Activated CD8-positive, alpha-beta T cell treated with anti-CD3 and anti-CD28 coated beads, Interleukin-2, amount 10 ng/mL, durations not matched to agents 7 days and 5 days (primary cell): ENCODE measurements at regions not wholly inside any gene's neighbourhood (a gene's known extent, or its start where the extent isn't known, plus 50 kb on each side); places are given as distances from the start of the nearest gene placed in this dataset.

Source experiments
- ATAC-seq: fragments of 150-1000 bp; cut with Tn5 transposase; one replicate; pipeline ENCODE4 v1.10.0; 2021; ENCODE audit warnings: moderate library complexity
- CTCF ChIA-PET: fragments of 350-600 bp; sonication (Branson Sonifier 250); formaldehyde crosslinking; loops from one replicate; lab custom pipeline; 2021; ENCODE audit warnings: antibody characterized with exemption; lab: Charles Lee
- POLR2A ChIA-PET: fragments of 350-600 bp; sonication (Branson Sonifier 250); formaldehyde crosslinking; loops from one replicate; lab custom pipeline; 2021; ENCODE audit warnings: antibody characterized with exemption; lab: Charles Lee
- DNase-seq: peaks from one replicate; pipeline ENCODE4 v3.0.0-alpha.2; 2020
- H3K27ac Mint-ChIP-seq: one replicate; pipeline ENCODE4 v1.8.0; 2021; ENCODE audit warnings: mild to moderate bottlenecking, mixed read lengths
- H3K27me3 Mint-ChIP-seq: one replicate; pipeline ENCODE4 v1.8.0; 2021; ENCODE audit warnings: low read depth, mixed read lengths
- H3K36me3 Mint-ChIP-seq: one replicate; pipeline ENCODE4 v1.8.0; 2021; ENCODE audit warnings: low read depth, mixed read lengths
- H3K4me1 Mint-ChIP-seq: one replicate; pipeline ENCODE4 v1.8.0; 2021; ENCODE audit warnings: low read depth, mixed read lengths
- H3K4me3 Mint-ChIP-seq: one replicate; pipeline ENCODE4 v1.8.0; 2021; ENCODE audit warnings: mild to moderate bottlenecking, mixed read lengths
- H3K9me3 Mint-ChIP-seq: one replicate; pipeline ENCODE4 v1.8.0; 2022; ENCODE audit warnings: mixed read lengths; ENCODE audit not compliant: insufficient read depth

DNA sequence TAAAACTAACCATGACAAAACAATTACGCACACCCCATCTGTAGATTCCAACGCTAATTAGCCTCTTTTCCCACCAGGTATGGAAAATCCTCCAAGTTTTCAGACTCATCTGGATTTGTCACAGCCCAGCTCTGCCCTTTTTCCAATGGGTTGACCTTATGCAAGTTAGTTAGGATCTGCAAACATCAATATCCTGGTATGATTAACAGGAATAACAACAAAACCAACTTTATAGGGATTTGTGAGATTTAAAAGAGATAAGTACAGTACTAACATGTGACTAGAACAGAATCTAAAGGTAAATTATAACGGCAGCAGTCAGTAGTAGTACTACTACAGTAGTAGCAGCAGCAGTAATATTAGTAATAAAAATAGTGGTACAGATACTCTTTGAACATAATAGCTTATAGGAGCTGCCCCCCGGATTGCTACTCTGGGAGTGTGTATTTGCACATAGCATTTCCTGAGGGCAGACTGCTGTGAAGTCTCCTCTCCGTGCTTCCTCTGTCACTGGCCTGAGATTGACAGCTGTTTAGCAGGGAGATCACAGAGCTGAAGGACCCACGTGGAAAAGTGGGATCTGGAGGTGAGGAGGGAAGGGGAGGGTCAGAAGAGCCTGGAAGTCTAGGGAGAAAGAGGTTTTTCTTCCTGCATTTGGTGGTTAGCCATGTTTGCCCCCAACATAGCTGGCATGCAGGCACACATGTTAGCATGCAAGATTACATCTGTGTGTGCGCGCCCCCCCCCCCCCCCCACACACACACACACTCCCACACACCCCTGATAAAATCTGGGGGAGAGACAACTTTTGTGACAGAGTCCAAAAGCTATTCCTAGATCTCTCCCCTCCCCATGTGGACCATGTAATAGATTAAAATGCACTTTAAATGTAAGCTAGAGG, 73.3 kb upstream of the FAM171A1 start:
- CTCF ChIA-PET = interaction anchor here (0.6 to 2.1 kb wide), 2 partner anchors 11 to 336 kb away, joined by 3 to 11 read pairs; no protein-coding TSS in a partner anchor
- H3K27me3 Mint-ChIP-seq = peaks cover 15% of the 10 kb centered on the region
- H3K4me1 Mint-ChIP-seq = no peaks in the 10 kb centered on the region
- H3K36me3 Mint-ChIP-seq = no peaks in the 10 kb centered on the region
- POLR2A ChIA-PET = no interaction called here
- H3K9me3 Mint-ChIP-seq = no peaks in the 10 kb centered on the region
- H3K4me3 Mint-ChIP-seq = no peak overlapping the region
- DNase-seq (no peak), ATAC-seq (no peak)
- H3K27ac Mint-ChIP-seq = no peak overlapping the region

DNA sequence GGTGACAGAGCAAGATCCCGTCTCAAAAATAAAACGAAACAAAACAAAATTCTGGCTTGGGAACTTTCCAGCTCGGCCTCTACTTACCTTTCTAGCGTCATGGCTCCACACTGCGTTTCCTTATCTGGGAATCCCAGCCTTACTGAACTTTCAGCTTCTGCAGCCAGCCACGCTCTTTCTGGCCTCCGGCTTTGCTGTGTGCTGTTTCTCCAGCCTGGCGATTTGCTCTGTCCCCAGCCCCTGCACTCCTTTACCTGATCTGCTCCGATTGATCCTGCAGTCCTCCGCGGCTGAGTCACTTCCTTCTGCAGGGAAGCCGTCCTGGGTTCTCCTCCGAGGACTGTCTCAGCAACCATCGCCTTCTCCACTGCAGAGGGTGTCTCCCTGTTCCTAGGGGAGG, 71.0 kb upstream of the FAM171A1 start:
- no peak overlapping the region for H3K27ac Mint-ChIP-seq
- no peaks in the 10 kb centered on the region for H3K36me3 Mint-ChIP-seq
- ATAC-seq (no peak), DNase-seq (no peak)
- H3K4me1 Mint-ChIP-seq = no peaks in the 10 kb centered on the region
- H3K27me3 Mint-ChIP-seq = peaks cover 20% of the 10 kb centered on the region
- no peak overlapping the region for H3K4me3 Mint-ChIP-seq
- POLR2A ChIA-PET = no interaction called here
- CTCF ChIA-PET = no interaction called here
- H3K9me3 Mint-ChIP-seq = no peaks in the 10 kb centered on the region

GRCh38 chr10:15440204-15440711, 69.2 kb upstream of the FAM171A1 start:
- H3K27ac Mint-ChIP-seq = no peak overlapping the region
- no peak for DNase-seq
- H3K36me3 Mint-ChIP-seq = no peaks in the 10 kb centered on the region
- no peaks in the 10 kb centered on the region for H3K9me3 Mint-ChIP-seq
- ChIA-PET CTCF (no interaction called here), POLR2A (no interaction called here)
- no peaks in the 10 kb centered on the region for H3K4me1 Mint-ChIP-seq
- H3K4me3 Mint-ChIP-seq = no peak overlapping the region
- no peak for ATAC-seq
- H3K27me3 Mint-ChIP-seq = peaks cover 20% of the 10 kb centered on the region

- H3K9me3 Mint-ChIP-seq = no peaks in the 10 kb centered on the region
- no peak overlapping the region for H3K27ac Mint-ChIP-seq
- no peaks in the 10 kb centered on the region for H3K36me3 Mint-ChIP-seq
- no peaks in the 10 kb centered on the region for H3K4me1 Mint-ChIP-seq
- POLR2A ChIA-PET = no interaction called here
- no peak for ATAC-seq
- DNase-seq = no peak
- no peak overlapping the region for H3K4me3 Mint-ChIP-seq
- CTCF ChIA-PET = interaction anchor here (0.9 kb wide), 1 partner anchor 20 kb away, joined by 4 read pairs; no protein-coding TSS in a partner anchor
- H3K27me3 Mint-ChIP-seq = peaks cover 20% of the 10 kb centered on the region
Measured at GRCh38 chr10:15439341-15439842, 68.3 kb upstream of the FAM171A1 start.

GRCh38 chr10:15436696-15437095, 65.6 kb upstream of the FAM171A1 start:
- DNase-seq (no peak), ATAC-seq (no peak)
- ChIA-PET CTCF (no interaction called here), POLR2A (no interaction called here)
- no peak overlapping the region for H3K27ac Mint-ChIP-seq
- peaks cover 15% of the 10 kb centered on the region for H3K27me3 Mint-ChIP-seq
- H3K4me3 Mint-ChIP-seq = no peak overlapping the region
- H3K9me3 Mint-ChIP-seq = no peaks in the 10 kb centered on the region
- no peaks in the 10 kb centered on the region for H3K36me3 Mint-ChIP-seq
- H3K4me1 Mint-ChIP-seq = peaks cover 1% of the 10 kb centered on the region

GRCh38 chr10:15433850-15434537, 62.9 kb upstream of the FAM171A1 start:
- CTCF ChIA-PET = interaction anchor here (0.6 to 1.4 kb wide), 7 partner anchors 9 to 382 kb away, joined by 3 to 11 read pairs (median 3); no protein-coding TSS in a partner anchor
- DNase-seq = peak; percentile 63
- H3K9me3 Mint-ChIP-seq = no peaks in the 10 kb centered on the region
- H3K27ac Mint-ChIP-seq = no peak overlapping the region
- POLR2A ChIA-PET = interaction anchor here (0.6 kb wide), 1 partner anchor 461 kb away, joined by 6 read pairs; no protein-coding TSS in a partner anchor
- peak; percentile 80 for ATAC-seq
- peak overlapping the region; percentile 56 for H3K4me3 Mint-ChIP-seq
- peaks cover 1% of the 10 kb centered on the region for H3K4me1 Mint-ChIP-seq
- H3K27me3 Mint-ChIP-seq = peaks cover 2% of the 10 kb centered on the region
- no peaks in the 10 kb centered on the region for H3K36me3 Mint-ChIP-seq

GRCh38 chr10:15432266-15432665, 61.2 kb upstream of the FAM171A1 start:
- no peaks in the 10 kb centered on the region for H3K36me3 Mint-ChIP-seq
- ChIA-PET CTCF (no interaction called here), POLR2A (no interaction called here)
- DNase-seq (no peak), ATAC-seq (no peak)
- H3K27me3 Mint-ChIP-seq = no peaks in the 10 kb centered on the region
- H3K4me1 Mint-ChIP-seq = peaks cover 1% of the 10 kb centered on the region
- H3K4me3 Mint-ChIP-seq = no peak overlapping the region
- H3K27ac Mint-ChIP-seq = no peak overlapping the region
- no peaks in the 10 kb centered on the region for H3K9me3 Mint-ChIP-seq

- Mint-ChIP-seq H3K36me3 (no peaks in the 10 kb centered on the region), H3K4me1 (peaks cover 1% of the 10 kb centered on the region), H3K27me3 (no peaks in the 10 kb centered on the region), H3K9me3 (no peaks in the 10 kb centered on the region), H3K4me3 (no peak overlapping the region), H3K27ac (no peak overlapping the region)
- ChIA-PET CTCF (interaction anchor here (1.2 kb wide), 1 partner anchor 11 kb away, joined by 3 read pairs; no protein-coding TSS in a partner anchor), POLR2A (no interaction called here)
- no peak for DNase-seq
- no peak for ATAC-seq
Measured at GRCh38 chr10:15430969-15431771, 60.1 kb upstream of the FAM171A1 start.

DNA sequence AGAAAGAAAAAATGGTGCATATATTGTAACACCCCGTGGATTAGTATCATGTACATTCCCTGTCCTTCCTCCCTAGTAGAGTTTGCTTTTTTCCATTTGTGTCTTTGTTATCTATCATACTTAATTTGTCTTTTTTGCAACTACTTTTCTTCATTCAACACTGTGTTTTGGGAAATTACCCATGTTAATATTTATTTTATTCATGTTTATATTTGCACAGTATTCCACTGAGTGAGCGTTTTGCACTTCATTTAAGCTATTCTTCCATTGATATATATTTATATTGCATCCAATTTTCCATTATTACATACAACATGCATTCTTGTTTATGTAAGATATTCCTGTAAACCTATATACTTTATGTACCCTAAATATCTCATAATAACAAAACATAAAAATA, 57.6 kb upstream of the FAM171A1 start:
- no peaks in the 10 kb centered on the region for H3K9me3 Mint-ChIP-seq
- POLR2A ChIA-PET = no interaction called here
- no peaks in the 10 kb centered on the region for H3K36me3 Mint-ChIP-seq
- H3K27me3 Mint-ChIP-seq = no peaks in the 10 kb centered on the region
- no peak overlapping the region for H3K4me3 Mint-ChIP-seq
- no peak overlapping the region for H3K27ac Mint-ChIP-seq
- H3K4me1 Mint-ChIP-seq = no peaks in the 10 kb centered on the region
- CTCF ChIA-PET = interaction anchor here (2.1 kb wide), 1 partner anchor 9 kb away, joined by 6 read pairs; no protein-coding TSS in a partner anchor
- DNase-seq (no peak), ATAC-seq (no peak)

GRCh38 chr10:15427843-15428414, 56.8 kb upstream of the FAM171A1 start:
- H3K27ac Mint-ChIP-seq = no peak overlapping the region
- no peak overlapping the region for H3K4me3 Mint-ChIP-seq
- H3K27me3 Mint-ChIP-seq = no peaks in the 10 kb centered on the region
- ChIA-PET POLR2A (no interaction called here), CTCF (interaction anchor here (2.1 kb wide), 1 partner anchor 8 kb away, joined by 6 read pairs; no protein-coding TSS in a partner anchor)
- no peak for ATAC-seq
- no peaks in the 10 kb centered on the region for H3K4me1 Mint-ChIP-seq
- DNase-seq = no peak
- H3K36me3 Mint-ChIP-seq = no peaks in the 10 kb centered on the region
- H3K9me3 Mint-ChIP-seq = no peaks in the 10 kb centered on the region

DNA sequence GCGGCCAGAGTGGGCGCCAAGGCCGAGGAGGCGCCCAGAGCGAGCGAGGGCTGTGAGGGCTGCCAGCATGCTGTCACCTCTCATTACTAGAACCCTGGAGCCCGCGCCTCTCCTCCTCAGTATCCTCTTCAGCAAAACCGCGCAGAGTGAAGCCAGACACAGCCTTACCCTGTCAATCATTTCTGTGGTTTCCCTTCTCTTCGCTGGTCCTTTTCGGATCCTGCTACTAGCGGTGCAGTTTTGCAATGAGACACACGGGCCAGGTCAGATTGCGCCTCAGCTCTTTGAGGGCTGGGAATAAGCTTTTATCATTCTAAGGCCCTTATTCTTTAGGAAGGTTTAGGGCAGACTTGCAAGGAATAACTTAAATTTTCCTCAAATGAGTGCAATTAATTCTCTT, 55.5 kb upstream of the FAM171A1 start:
- H3K27ac Mint-ChIP-seq = no peak overlapping the region
- H3K36me3 Mint-ChIP-seq = no peaks in the 10 kb centered on the region
- H3K27me3 Mint-ChIP-seq = no peaks in the 10 kb centered on the region

More for the DNA sequence above, 55.5 kb upstream of the FAM171A1 start:
- no peaks in the 10 kb centered on the region for H3K9me3 Mint-ChIP-seq
- ATAC-seq (no peak), DNase-seq (no peak)
- H3K4me1 Mint-ChIP-seq = no peaks in the 10 kb centered on the region
- CTCF ChIA-PET = no interaction called here
- POLR2A ChIA-PET = no interaction called here
- no peak overlapping the region for H3K4me3 Mint-ChIP-seq
